IPS-NIHi7 (cell line): ENCODE measurements at regions not wholly inside any gene's neighbourhood (a gene's known extent, or its start where the extent isn't known, plus 50 kb on each side); places are given as distances from the start of the nearest gene placed in this dataset.
A peak's percentile ranks its signal among the peaks of the same experiment; 100 is the strongest.
"Not testable (repeated sequence)": the region's sequence is repeated elsewhere in the genome, so short reads cannot be mapped to it uniquely, and the experiment has no call there.

Experiments used
- DNase-seq: peaks from one replicate; pipeline ENCODE4 v3.0.0; 2012; ENCODE audit warnings: mixed read lengths; ENCODE audit errors: extremely low spot score

GRCh38 chr15:39025881-39026280 is 461.3 kb upstream of the RASGRP1 start:
- no peak for DNase-seq

DNA sequence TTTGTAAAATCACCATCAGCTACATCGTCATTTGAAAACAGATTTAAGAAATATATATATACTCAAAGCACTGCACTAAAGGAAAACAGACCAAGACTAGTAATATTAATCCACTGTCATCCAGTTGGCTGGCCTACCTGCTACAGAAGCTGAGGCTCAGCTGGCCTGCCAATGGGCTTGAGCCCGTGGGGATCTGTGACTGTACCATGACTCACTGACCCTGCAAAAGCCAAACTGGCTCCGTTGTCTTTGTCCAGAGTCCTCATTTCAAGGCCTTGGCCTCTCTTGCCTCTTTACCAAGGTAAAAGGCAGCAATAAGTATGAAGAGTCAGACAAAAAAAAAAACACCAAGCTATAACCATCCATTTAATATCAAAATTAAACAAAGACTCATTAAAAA is 463.5 kb upstream of the RASGRP1 start:
- peak; percentile 19 for DNase-seq

- DNase-seq: no peak
These were observed 465.1 kb upstream of the RASGRP1 start for GRCh38 chr15:39029741-39030140.

DNA sequence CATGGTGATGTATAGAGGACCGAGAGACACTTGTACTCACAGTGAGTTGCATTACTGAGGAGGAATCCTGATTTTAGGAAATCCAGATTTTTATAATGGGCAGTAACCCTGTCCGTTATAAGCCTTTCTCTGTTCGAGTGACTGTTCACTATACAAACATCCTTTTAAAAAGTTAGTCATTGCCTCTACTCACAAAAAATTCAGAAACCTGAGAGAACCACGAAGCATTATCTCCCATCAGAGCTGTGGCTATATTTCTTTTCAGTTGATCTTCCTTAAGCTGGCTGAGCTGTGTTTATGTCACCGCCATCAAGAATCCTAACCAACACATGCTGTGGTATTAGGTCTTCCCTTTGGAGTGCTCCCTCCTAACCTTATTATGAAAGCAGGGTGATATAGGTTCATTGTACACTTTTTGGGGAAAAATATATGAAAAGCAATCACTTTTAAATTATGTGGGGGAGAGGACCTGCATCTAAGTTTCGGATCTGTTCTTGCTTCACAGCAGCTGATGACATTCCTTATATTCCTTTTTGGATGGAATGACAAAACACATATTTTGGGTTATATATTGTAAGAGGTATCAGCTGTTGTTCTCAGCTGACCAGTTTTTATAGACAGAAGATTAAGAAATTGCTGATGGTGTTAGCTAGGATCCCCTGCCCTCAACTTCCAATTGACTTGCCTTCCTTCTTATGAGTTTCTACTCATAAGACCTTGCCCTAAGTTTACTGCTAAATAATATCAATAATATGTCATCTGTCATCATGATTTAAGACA is 465.9 kb upstream of the RASGRP1 start:
- no peak for DNase-seq

GRCh38 chr15:39031596-39031995 is 467.0 kb upstream of the RASGRP1 start:
- DNase-seq: no peak

DNA sequence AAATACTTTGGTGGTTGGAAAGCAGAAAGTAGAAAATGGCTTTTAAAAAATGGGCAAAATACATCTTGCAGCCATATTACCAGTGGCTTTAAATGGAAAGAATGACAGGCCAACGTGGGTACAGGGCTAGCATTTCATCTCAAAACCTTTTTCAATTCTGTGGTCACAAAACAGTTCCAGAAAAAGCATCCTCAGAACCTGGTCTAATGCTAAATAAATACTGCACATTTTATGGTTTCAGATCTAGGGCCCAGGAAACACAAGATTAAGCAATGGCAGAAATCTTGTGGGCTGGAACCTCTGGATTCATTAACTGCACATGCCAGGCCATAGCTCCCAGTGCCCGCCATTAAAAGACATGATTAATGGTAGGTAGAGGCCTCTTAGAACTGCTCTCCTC is 470.2 kb upstream of the RASGRP1 start:
- DNase-seq: no peak

DNA sequence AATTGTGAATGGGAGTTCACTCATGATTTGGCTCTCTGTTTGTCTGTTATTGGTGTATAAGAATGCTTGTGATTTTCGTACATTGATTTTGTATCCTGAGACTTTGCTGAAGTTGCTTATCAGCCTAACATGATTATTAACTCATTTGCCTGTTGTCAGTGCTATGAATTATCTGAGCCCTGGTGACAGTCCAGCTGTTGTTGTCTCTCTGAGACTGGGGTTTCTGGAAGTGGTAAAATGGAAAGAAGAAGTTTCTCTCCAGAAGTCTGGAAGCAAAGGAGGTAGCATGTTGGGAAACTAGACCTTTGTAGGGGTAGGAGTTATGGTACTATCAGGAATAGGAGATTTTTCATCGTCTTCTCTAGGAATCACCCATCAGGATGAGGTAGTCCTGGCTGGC is 473.0 kb upstream of the RASGRP1 start:
- DNase-seq: not testable (repeated sequence)

DNA sequence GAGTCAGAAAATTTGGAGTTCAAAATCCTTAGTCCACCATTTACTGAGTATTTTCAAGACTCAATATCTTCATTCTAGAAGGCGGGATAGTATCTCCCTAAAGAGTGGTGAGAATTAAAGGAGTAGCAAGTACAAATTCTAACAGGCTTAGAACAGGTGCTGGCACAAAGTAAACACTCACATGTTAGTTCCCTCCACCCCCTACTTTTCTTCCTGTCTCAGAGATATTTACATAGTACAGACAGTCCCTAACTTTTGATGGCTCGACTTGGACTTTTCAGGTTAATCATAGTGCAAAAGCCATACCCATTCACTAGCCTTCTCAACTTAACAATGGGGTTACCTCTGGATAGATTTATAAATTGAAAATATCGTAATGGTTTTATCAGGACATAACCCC is 476.2 kb upstream of the RASGRP1 start:
- no peak for DNase-seq

DNA sequence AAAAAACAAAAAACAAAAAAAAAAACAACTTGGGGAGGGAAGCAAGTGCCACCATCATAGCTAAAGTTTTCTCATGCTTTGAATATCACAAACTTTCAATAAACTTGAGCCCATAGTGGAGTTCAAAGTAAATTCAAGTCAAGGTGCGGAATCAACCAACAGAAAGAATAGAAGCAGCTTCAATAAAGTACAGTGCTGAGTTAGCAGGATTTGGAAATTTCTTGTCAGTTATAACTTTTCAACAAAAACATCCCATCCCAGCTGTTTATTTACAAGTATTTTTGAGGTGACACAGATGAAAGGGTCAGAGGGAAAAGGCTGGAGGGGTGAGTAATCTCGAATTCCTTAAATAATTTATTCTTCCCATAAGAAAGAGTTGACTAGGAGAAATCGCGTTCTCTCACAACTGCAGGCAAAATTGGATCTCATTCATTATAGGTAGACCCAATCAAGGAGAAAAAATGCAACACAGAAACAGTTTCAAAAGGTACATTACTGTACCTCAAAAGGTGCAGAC is 477.4 kb upstream of the RASGRP1 start:
- DNase-seq: no peak

DNA sequence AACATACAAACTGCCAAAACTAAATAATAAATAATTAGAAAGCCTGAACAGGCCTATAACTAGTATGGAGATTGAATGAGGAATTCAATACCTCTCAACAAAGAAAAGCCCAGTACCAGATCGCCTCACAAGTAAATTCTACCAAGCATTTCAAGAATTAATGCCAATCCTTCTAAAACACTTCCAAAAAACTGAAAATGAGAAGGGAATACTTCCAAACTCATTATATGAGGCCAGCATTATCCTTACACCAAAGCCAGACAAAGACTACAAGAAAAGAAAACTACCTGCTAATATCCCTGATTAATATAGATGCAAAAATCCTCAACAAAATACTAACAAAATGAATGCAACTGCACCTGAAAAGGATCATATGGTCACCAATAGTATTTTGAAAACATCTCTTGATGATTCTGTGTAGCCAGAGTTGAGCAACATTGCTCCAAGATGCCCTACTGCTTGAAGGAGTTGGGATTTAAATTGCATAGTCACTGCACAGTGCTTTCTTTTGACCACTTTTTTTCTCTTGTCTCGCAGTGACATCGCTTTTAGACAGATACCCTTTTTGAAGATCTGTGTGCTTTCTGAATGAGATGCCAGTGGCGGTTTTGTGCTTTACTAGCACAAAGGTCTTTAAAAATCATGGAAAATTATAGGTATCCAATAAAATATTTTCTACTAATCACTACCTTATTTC is 487.2 kb upstream of the RASGRP1 start:
- no peak for DNase-seq

DNA sequence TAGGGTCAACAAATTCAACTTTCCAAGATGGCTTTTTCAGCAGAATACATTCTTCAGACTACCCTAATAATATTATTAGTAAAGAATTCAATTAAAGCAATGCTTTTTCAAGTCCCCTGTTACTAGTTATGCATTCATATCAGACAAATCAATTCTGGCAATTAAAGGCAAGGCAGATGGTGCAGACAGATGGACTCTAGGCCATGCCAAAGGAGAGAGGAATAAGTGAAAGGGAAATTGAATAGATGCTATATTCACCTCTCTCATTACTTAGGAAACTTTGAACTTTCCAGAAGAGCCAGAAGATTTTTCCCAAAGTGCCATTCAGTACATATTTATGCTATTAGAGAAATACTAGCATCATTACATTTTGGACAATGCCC is 487.7 kb upstream of the RASGRP1 start:
- DNase-seq: no peak

DNA sequence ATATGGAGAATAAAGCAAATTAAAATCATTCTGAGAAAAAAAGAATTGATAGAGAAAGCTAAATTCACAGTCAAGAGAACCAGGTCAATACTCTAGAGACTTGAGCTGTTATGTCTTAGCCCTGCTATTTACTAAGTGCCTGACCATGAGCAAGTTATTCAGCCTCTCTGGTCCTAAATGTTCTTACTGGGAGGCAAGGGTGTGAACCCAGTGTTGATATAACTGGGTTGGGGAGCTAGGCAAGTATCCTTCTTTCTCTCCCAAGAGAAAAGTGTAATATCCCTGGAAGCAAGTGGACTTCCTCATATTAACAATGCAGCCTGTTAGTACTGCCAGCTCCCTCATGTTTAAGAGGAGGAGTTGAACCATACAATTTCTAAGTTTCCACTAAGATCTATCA is 488.9 kb upstream of the RASGRP1 start:
- DNase-seq: no peak

DNA sequence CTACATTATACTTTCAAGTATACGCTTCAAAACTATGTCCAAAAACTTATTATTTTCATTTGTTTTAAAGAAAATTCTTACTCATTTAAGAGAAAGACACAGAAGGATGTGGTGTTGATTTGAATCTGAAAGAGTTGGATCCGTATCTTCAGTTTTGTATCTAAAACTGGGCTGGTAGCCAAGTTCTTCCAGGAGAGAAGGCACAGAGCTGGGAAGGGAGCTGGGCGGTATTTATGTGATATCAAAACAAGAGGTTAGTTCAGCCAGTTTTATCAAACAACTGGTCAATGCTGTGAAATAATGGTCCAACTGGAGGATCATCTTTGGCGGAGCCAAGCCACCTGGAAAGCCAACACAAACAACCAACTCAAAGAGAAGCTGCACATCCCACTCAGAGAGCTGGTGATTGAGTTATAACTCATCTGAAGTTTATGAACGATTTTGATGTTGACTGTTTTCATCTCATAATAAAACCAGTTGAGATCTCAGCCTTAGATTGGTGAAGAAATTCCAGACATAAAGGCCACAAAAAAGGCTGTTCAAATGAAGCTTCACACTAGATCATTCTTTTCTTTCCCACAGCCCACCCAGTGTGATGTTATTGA is 489.6 kb upstream of the RASGRP1 start:
- DNase-seq: no peak

DNA sequence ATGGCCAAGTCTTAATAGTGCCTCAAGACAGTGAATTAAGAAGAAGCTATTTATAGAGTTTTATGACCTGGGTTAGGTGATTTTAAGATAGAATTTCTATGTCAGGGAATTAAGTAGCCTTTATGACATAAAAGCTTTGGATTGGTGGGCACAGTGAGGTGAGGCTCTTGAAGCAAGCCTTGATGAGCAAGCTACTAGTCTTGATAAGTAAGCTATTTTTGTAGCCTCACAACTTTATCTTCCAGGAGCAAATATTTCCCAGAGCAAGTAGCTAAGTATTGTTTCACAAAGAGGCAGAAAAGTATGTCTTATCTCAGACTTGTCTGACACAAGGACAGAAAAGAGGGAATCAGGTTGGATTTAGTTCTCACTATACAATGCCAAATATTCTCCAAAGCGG is 491.7 kb upstream of the RASGRP1 start:
- no peak for DNase-seq

- DNase-seq: no peak
These were observed 493.9 kb upstream of the RASGRP1 start for GRCh38 chr15:39058351-39059131.

DNA sequence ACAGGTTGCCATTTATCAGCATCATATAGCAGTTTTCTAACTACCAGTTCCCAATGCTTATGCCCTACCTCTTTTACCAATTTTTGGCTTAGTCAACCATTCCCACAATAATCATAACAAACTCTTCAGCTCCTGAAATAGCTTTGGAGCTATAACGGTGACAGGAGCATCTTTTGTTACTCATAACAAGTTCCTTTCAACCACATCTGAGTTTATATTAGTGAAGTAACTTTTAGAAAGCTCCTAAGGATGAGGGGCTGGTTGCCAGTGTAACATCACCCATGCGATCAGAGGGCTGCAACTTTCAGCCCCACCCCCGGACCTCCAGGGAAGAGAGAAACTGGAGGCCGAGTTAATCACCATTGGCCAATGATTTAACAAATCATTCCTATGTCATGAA is 495.3 kb upstream of the RASGRP1 start:
- no peak for DNase-seq

- DNase-seq: no peak
These were observed 497.4 kb upstream of the RASGRP1 start for GRCh38 chr15:39061952-39062464.

DNA sequence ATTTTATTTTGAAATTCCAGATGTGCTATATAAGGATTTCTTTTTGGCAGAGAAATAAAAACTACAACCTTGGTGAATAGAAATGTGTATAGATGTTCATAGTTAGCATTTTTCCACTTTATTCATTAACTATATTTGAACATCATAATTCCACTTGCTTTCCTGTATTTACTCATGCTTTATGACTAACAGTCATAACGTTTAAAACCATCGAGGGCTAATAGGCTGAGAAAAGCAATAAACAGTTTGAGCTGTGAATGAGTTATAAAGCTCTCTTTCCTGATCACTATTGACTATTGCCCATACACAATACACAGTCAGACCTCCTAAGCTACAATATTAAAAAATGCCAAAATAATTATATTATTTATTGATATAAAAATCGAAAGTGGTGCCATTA is 502.1 kb upstream of the RASGRP1 start:
- DNase-seq: no peak

GRCh38 chr15:39074341-39074985 is 506.4 kb upstream of the THBS1 start:
- no peak for DNase-seq

DNA sequence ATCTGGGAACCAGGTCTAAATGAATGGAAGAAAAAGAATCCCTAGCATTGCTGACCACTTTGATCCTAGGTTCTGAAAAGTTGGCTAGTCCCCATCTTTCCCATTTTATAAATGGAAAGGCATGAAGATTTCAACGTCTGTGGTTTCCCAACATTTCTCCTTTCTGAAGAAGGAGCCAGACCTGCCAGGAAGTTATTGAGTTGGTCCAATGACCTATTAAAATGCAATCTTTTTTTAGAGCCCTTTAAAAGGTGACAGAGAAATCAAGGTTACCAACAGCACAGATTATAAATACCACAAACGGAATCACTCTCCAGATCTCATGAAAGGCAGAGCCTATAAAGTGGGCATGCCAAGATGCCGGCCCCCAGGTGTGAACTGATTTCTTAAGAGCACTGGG is 505.6 kb upstream of the THBS1 start:
- DNase-seq: no peak

GRCh38 chr15:39075756-39076341 is 505.0 kb upstream of the THBS1 start:
- no peak for DNase-seq
